CD14-positive monocyte (primary cell): ENCODE measurements at regions not wholly inside any gene's neighbourhood (a gene's known extent, or its start where the extent isn't known, plus 50 kb on each side); places are given as distances from the start of the nearest gene placed in this dataset.

Source experiments
- DNase-seq, 3 donors: peaks; one replicate each; pipeline ENCODE4 v3.0.0-alpha.2; 2011 to 2022
- H2AFZ ChIP-seq: 2 replicates; pipeline ENCODE4 v1.6.0; 2012; ENCODE audit warnings: mild to moderate bottlenecking, low read depth, low read length, inconsistent platforms; ENCODE audit not compliant: insufficient read depth, poor library complexity, severe bottlenecking
- H3K27ac ChIP-seq, 2 donors: 1 replicate in 1 of 2; 2 replicates in 1 of 2; pipeline ENCODE4 v1.5.1; 2012 to 2013; ENCODE audit warnings: low read length in 2 of 2, control low read depth in 1 of 2, inconsistent platforms in 1 of 2, low read depth in 1 of 2, mild to moderate bottlenecking in 1 of 2
- H3K27me3 ChIP-seq, 2 donors: one replicate each; pipeline versions ENCODE4 v1.6.0 to v1.6.1; 2011 to 2013; ENCODE audit warnings: low read length in 2 of 2; ENCODE audit not compliant: control insufficient read depth in 2 of 2, insufficient read depth in 2 of 2
- H3K36me3 ChIP-seq, 2 donors: replicated peaks in 1 of 2; 1 replicate in 1 of 2; 2 replicates in 1 of 2; pipeline versions ENCODE4 v1.5.1 to v1.6.1; 2012 to 2013; ENCODE audit warnings: low read length in 2 of 2, control low read depth in 1 of 2, inconsistent platforms in 1 of 2, mild to moderate bottlenecking in 1 of 2; ENCODE audit not compliant: insufficient read depth in 2 of 2, control insufficient read depth in 1 of 2
- H3K4me1 ChIP-seq, 2 donors: 1 replicate in 1 of 2; 2 replicates in 1 of 2; pipeline versions ENCODE4 v1.5.1 to v1.6.1; 2012 to 2013; ENCODE audit warnings: low read length in 2 of 2, control low read depth in 1 of 2, inconsistent platforms in 1 of 2, mild to moderate bottlenecking in 1 of 2, moderate library complexity in 1 of 2; ENCODE audit not compliant: insufficient read depth in 2 of 2, control insufficient read depth in 1 of 2
- H3K4me2 ChIP-seq: replicated peaks from 2 replicates; pipeline ENCODE3; 2012; ENCODE audit warnings: low read length, moderate library complexity, mild to moderate bottlenecking; ENCODE audit not compliant: poor library complexity, severe bottlenecking; ENCODE audit errors: extremely low read depth
- H3K4me3 ChIP-seq, 3 experiments: fragments of 200-600 bp in 1 of 3; sonication (generic) in 1 of 3; replicated peaks in 1 of 3; 1 replicate in 2 of 3; 2 replicates in 1 of 3; pipeline ENCODE4 v1.5.1; 2011 to 2013; ENCODE audit warnings: low read length in 3 of 3, mild to moderate bottlenecking in 3 of 3, control low read depth in 2 of 3, low read depth in 2 of 3, inconsistent platforms in 1 of 3, moderate library complexity in 1 of 3
- H3K79me2 ChIP-seq: 2 replicates; pipeline ENCODE4 v1.6.0; 2012; ENCODE audit warnings: mild to moderate bottlenecking, control low read depth, inconsistent platforms, low read length, moderate library complexity; ENCODE audit not compliant: insufficient read depth
- H3K9ac ChIP-seq: 2 replicates; pipeline ENCODE4 v1.6.0; 2017; ENCODE audit warnings: low read length, mild to moderate bottlenecking; ENCODE audit not compliant: insufficient read depth, poor library complexity, severe bottlenecking
- H3K9me3 ChIP-seq, 2 donors: replicated peaks in 1 of 2; 1 replicate in 1 of 2; 2 replicates in 1 of 2; pipeline versions ENCODE4 v1.5.1 to v1.6.1; 2012 to 2013; ENCODE audit warnings: low read length in 2 of 2, control low read depth in 1 of 2; ENCODE audit not compliant: control insufficient read depth in 1 of 2, insufficient read depth in 1 of 2
- H4K20me1 ChIP-seq: 2 replicates; pipeline ENCODE4 v1.6.0; 2012; ENCODE audit warnings: mild to moderate bottlenecking, low read length, control low read depth, moderate library complexity; ENCODE audit not compliant: insufficient read depth
- H3K27ac Mint-ChIP-seq, 7 donors: one replicate each; pipeline ENCODE4 v1.8.0; 2020; ENCODE audit warnings: mild to moderate bottlenecking in 7 of 7, mixed read lengths in 7 of 7, moderate library complexity in 6 of 7, inconsistent platforms in 2 of 7
- H3K27me3 Mint-ChIP-seq, 3 donors: one replicate each; pipeline ENCODE4 v1.8.0; 2021 to 2022; ENCODE audit warnings: low read depth in 3 of 3, mild to moderate bottlenecking in 3 of 3, mixed read lengths in 3 of 3, moderate library complexity in 3 of 3, inconsistent platforms in 1 of 3
- H3K36me3 Mint-ChIP-seq, 2 donors: one replicate each; pipeline ENCODE4 v1.8.0; 2020; ENCODE audit warnings: mixed read lengths in 2 of 2, inconsistent platforms in 1 of 2, mild to moderate bottlenecking in 1 of 2
- H3K4me1 Mint-ChIP-seq: one replicate; pipeline ENCODE4 v1.8.0; 2020; ENCODE audit warnings: mild to moderate bottlenecking, mixed read lengths
- H3K4me3 Mint-ChIP-seq, 2 donors: one replicate each; pipeline ENCODE4 v1.8.0; 2020; ENCODE audit warnings: mild to moderate bottlenecking in 2 of 2, mixed read lengths in 2 of 2, moderate library complexity in 1 of 2
- H3K9me3 Mint-ChIP-seq, 7 donors: one replicate each; pipeline ENCODE4 v1.8.0; 2020 to 2022; ENCODE audit warnings: mixed read lengths in 7 of 7, mild to moderate bottlenecking in 6 of 7, moderate library complexity in 6 of 7, inconsistent platforms in 2 of 7
- CTCF ChIP-seq: fragments of 200-600 bp; IDR thresholded peaks from one replicate; pipeline ENCODE4 v1.8.0; 2022; ENCODE audit warnings: antibody characterized with exemption, mild to moderate bottlenecking
- WGBS: methylation state at CpG from one replicate; pipeline ENCODE4 v1.1.5; 2013; ENCODE audit warnings: missing lambda C conversion rate; ENCODE audit not compliant: insufficient coverage; 5-methylcytosine and 5-hydroxymethylcytosine counted together
- intact Hi-C, 2 donors: fragments of 100-400 bp; cut with micrococcal nuclease; formaldehyde crosslinking; loops; one replicate each; pipeline versions ENCODE4 v1.15.0 to v1.15.1; 2023

- intact Hi-C loops = no loop called here
- DNase-seq = no peak
- H3K9me3 Mint-ChIP-seq = peaks cover 0 to 3% (median 2%) of the 10 kb centered on the region in 7 donors
- H3K4me3 Mint-ChIP-seq = no peak overlapping the region
- no peaks in the 10 kb centered on the region for H3K36me3 Mint-ChIP-seq
- no peaks in the 10 kb centered on the region for H3K36me3 ChIP-seq
- H3K79me2 ChIP-seq = no peaks in the 10 kb centered on the region
- TF ChIP-seq CTCF = no peak
- H3K4me3 ChIP-seq = no peak overlapping the region
- H3K27ac ChIP-seq = no peak overlapping the region
- no peaks in the 10 kb centered on the region for H3K27me3 Mint-ChIP-seq
- H3K27me3 ChIP-seq = no peaks in the 10 kb centered on the region
- no peaks in the 10 kb centered on the region for H3K4me1 Mint-ChIP-seq
- no peaks in the 10 kb centered on the region for H4K20me1 ChIP-seq
- no peak overlapping the region for H3K4me2 ChIP-seq
- H3K9me3 ChIP-seq = peaks cover 3 to 5% of the 10 kb centered on the region in 2 donors
- H2AFZ ChIP-seq = no peak overlapping the region
- WGBS = 61% methylated on average over 3 of the region's 3 CpGs
- no peaks in the 10 kb centered on the region for H3K4me1 ChIP-seq
- H3K27ac Mint-ChIP-seq = no peak overlapping the region
- H3K9ac ChIP-seq = no peak overlapping the region
Observed at GRCh38 chr13:56893843-56894242, 246.9 kb upstream of the PRR20A start.

- Histone ChIP-seq H3K4me2 (no peak overlapping the region), H3K4me3 (no peak overlapping the region), H3K27me3 (no peaks in the 10 kb centered on the region), H3K9ac (no peak overlapping the region), H3K79me2 (no peaks in the 10 kb centered on the region), H3K36me3 (no peaks in the 10 kb centered on the region), H4K20me1 (no peaks in the 10 kb centered on the region), H2AFZ (no peak overlapping the region), H3K9me3 (peaks cover 5 to 10% of the 10 kb centered on the region in 2 donors), H3K4me1 (no peaks in the 10 kb centered on the region), H3K27ac (no peak overlapping the region)
- DNase-seq = no peak
- no peaks in the 10 kb centered on the region for H3K27me3 Mint-ChIP-seq
- no peak overlapping the region for H3K27ac Mint-ChIP-seq
- peaks cover 0 to 13% (median 4%) of the 10 kb centered on the region in 7 donors for H3K9me3 Mint-ChIP-seq
- H3K4me1 Mint-ChIP-seq = no peaks in the 10 kb centered on the region
- H3K36me3 Mint-ChIP-seq = no peaks in the 10 kb centered on the region
- no peak overlapping the region for H3K4me3 Mint-ChIP-seq
- TF ChIP-seq CTCF = no peak
- WGBS = 95% methylated on average over 27 of the region's 30 CpGs
- intact Hi-C loops = no loop called here
Observed at GRCh38 chr13:56900549-56901279, 240.0 kb upstream of the PRR20A start.
